Loucy (cell line): ENCODE measurements at regions not wholly inside any gene's neighbourhood (a gene's known extent, or its start where the extent isn't known, plus 50 kb on each side); places are given as distances from the start of the nearest gene placed in this dataset.

ENCODE experiments used
- H2AFZ ChIP-seq: fragments of 200-600 bp; sonication (generic); 2 replicates; pipeline ENCODE4 v1.6.0; 2016; ENCODE audit warnings: antibody characterized with exemption, mild to moderate bottlenecking, low read length, moderate library complexity
- H3F3A ChIP-seq: fragments of 200-600 bp; 2 replicates; pipeline ENCODE4 v1.6.0; 2016; ENCODE audit warnings: antibody characterized with exemption, low read depth, mild to moderate bottlenecking
- H3K27me3 ChIP-seq: fragments of 200-600 bp; sonication (generic); 2 replicates; pipeline ENCODE4 v1.6.1; 2014; ENCODE audit warnings: low read length, mild to moderate bottlenecking; ENCODE audit not compliant: insufficient read depth, poor library complexity, severe bottlenecking
- H3K36me3 ChIP-seq: fragments of 200-600 bp; sonication (generic); 2 replicates; pipeline ENCODE4 v1.6.1; 2016; ENCODE audit warnings: low read length; ENCODE audit not compliant: insufficient read depth
- H3K4me1 ChIP-seq: fragments of 200-600 bp; sonication (generic); 2 replicates; pipeline ENCODE4 v1.5.1; 2014; ENCODE audit warnings: low read length, mild to moderate bottlenecking; ENCODE audit not compliant: insufficient read depth, poor library complexity, severe bottlenecking
- H3K4me2 ChIP-seq: fragments of 200-600 bp; sonication (generic); 2 replicates; pipeline ENCODE4 v1.6.0; 2014; ENCODE audit warnings: antibody characterized with exemption, low read length, low read depth, mild to moderate bottlenecking; ENCODE audit not compliant: poor library complexity, severe bottlenecking
- H3K4me3 ChIP-seq: fragments of 200-600 bp; sonication (generic); 2 replicates; pipeline ENCODE4 v1.5.1; 2014; ENCODE audit warnings: low read length, mild to moderate bottlenecking, mixed read lengths; ENCODE audit not compliant: poor library complexity, severe bottlenecking
- H3K79me2 ChIP-seq: fragments of 200-600 bp; sonication (generic); 2 replicates; pipeline ENCODE4 v1.6.1; 2014; ENCODE audit warnings: low read length; ENCODE audit not compliant: insufficient read depth
- H3K9ac ChIP-seq: fragments of 200-600 bp; sonication (generic); 2 replicates; pipeline ENCODE4 v1.6.0; 2014; ENCODE audit warnings: mild to moderate bottlenecking, low read depth, low read length, moderate library complexity; ENCODE audit not compliant: poor library complexity, severe bottlenecking
- H3K9me2 ChIP-seq: fragments of 200-600 bp; sonication (generic); replicated peaks from 2 replicates; pipeline ENCODE4 v1.6.1; 2016; ENCODE audit warnings: low read depth, low read length, mixed read lengths
- H3K9me3 ChIP-seq: fragments of 200-600 bp; sonication (generic); 2 replicates; pipeline ENCODE4 v1.6.1; 2014; ENCODE audit warnings: mild to moderate bottlenecking, antibody characterized with exemption, low read length, low read depth; ENCODE audit not compliant: insufficient read depth
- H4K20me1 ChIP-seq: fragments of 200-600 bp; sonication (generic); 2 replicates; pipeline ENCODE4 v1.6.0; 2014; ENCODE audit warnings: antibody characterized with exemption, low read length, mild to moderate bottlenecking; ENCODE audit not compliant: insufficient read depth, poor library complexity, severe bottlenecking
- EZH2phosphoT487 ChIP-seq: fragments of 200-600 bp; IDR thresholded peaks from 2 replicates; pipeline ENCODE4 v1.6.1; 2018; ENCODE audit warnings: antibody characterized with exemption, mild to moderate bottlenecking, moderate library complexity, borderline replicate concordance
- TF ChIP-seq, protein P1 (sequence below): fragments of 200-600 bp; sonication (generic); conservative IDR thresholded peaks from 2 replicates; pipeline ENCODE4 v1.5.1; 2014; ENCODE audit warnings: mild to moderate bottlenecking, antibody characterized with exemption, low read length

DNA sequence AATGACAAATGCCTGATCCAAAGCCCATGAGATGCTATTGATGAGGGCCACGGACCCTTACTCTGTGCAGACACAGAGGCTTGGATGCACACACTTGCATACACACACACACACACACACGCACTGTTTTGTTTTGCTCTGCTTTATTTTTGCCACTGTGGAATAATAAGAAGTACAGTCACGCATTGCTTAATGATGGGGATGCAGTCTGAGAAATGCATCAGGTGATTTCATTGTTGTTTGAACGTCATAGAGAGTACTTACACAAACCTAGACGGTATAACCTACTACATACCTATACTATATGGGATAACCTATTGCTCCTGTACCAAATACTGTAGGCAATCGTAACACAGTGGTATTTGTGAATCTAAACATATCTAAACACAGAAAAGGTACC, 104.4 kb downstream of the RHOU start:
- Histone ChIP-seq H3K4me1 (no peaks in the 10 kb centered on the region), H3K9me3 (no peaks in the 10 kb centered on the region; the same call in 1 of the 2 replicates), H2AFZ (no peak overlapping the region), H3K4me2 (no peak overlapping the region), H3K27me3 (no peaks in the 10 kb centered on the region), H4K20me1 (no peaks in the 10 kb centered on the region), H3K9ac (no peak overlapping the region), H3K79me2 (no peaks in the 10 kb centered on the region), H3K4me3 (no peak overlapping the region), H3K36me3 (no peaks in the 10 kb centered on the region), H3F3A (no peaks in the 10 kb centered on the region), H3K9me2 (no peaks in the 10 kb centered on the region)
- TF ChIP-seq, protein P1, sequence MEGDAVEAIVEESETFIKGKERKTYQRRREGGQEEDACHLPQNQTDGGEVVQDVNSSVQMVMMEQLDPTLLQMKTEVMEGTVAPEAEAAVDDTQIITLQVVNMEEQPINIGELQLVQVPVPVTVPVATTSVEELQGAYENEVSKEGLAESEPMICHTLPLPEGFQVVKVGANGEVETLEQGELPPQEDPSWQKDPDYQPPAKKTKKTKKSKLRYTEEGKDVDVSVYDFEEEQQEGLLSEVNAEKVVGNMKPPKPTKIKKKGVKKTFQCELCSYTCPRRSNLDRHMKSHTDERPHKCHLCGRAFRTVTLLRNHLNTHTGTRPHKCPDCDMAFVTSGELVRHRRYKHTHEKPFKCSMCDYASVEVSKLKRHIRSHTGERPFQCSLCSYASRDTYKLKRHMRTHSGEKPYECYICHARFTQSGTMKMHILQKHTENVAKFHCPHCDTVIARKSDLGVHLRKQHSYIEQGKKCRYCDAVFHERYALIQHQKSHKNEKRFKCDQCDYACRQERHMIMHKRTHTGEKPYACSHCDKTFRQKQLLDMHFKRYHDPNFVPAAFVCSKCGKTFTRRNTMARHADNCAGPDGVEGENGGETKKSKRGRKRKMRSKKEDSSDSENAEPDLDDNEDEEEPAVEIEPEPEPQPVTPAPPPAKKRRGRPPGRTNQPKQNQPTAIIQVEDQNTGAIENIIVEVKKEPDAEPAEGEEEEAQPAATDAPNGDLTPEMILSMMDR = no peak
- TF ChIP-seq EZH2phosphoT487 = no peak

DNA sequence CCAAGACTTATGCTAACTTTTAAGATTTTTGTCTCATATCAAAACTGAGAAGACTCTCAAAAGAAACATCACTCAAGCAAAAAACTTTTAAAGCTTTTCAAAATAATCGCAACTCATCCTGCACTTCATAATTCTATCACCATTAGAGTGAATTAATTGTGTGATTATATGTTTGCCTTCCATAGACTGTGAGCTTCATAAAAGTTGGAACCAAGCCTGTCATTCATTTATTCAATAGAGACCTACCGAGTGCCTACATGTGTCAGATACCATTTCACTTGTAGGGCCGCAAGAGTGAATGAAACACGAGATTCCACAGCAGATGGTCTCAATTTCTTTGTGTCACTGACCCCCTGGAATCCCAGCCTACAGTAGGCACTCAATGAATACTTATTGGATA, 106.4 kb downstream of the RHOU start:
- Histone ChIP-seq H3K4me3 (no peak overlapping the region), H4K20me1 (no peaks in the 10 kb centered on the region), H3F3A (no peaks in the 10 kb centered on the region), H3K27me3 (no peaks in the 10 kb centered on the region), H3K36me3 (no peaks in the 10 kb centered on the region), H3K4me1 (no peaks in the 10 kb centered on the region), H3K79me2 (no peaks in the 10 kb centered on the region), H3K4me2 (no peak overlapping the region), H3K9me2 (no peaks in the 10 kb centered on the region), H3K9ac (no peak overlapping the region), H3K9me3 (no peaks in the 10 kb centered on the region; the same call in 1 of the 2 replicates), H2AFZ (no peak overlapping the region)
- TF ChIP-seq, protein P1 = no peak
- TF ChIP-seq EZH2phosphoT487 = no peak

DNA sequence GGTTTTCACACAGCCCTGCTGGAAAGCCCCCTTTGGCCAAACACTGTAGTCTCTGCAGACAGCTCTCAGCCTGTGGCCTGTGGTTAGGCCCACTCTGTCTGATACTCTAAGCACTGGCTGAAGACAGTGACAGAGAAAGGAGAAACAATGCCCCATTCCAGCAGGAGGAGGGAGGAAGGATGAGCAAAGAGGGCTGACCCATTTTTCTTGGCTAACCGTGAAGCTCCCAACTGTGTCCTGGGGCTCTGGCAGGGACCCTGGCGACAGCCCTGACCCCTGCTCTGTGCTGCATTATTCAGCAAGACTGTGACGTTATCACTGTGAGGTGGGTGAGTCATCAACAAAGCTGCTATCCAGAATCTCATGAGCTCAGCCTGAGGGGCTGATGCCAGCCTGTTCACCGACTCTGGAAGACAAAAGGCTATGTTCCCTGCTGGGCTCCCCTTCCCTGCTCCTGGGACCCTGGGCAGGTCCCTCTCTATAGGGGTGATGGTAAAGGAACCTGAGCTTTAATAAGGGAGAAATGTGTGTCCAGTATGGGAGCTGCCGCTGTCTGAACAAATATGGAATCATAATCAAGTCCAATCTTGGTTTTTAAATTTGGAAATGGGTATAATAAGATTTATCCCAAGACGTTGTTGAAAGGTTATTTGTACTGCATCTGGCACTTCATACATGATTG, 107.0 kb downstream of the RHOU start:
- H3K9me2 ChIP-seq = no peaks in the 10 kb centered on the region
- H3K4me3 ChIP-seq = no peak overlapping the region
- no peaks in the 10 kb centered on the region for H3F3A ChIP-seq
- peaks cover 2% of the 10 kb centered on the region for H3K27me3 ChIP-seq
- no peaks in the 10 kb centered on the region for H3K4me1 ChIP-seq
- no peaks in the 10 kb centered on the region for H3K79me2 ChIP-seq
- H3K9me3 ChIP-seq = no peaks in the 10 kb centered on the region; the same call in 1 of the 2 replicates
- no peak overlapping the region for H2AFZ ChIP-seq
- no peak for TF ChIP-seq EZH2phosphoT487
- TF ChIP-seq, protein P1 = no peak
- H3K36me3 ChIP-seq = no peaks in the 10 kb centered on the region
- no peak overlapping the region for H3K9ac ChIP-seq
- no peak overlapping the region for H3K4me2 ChIP-seq
- no peaks in the 10 kb centered on the region for H4K20me1 ChIP-seq
